GM12878 (cell line): ENCODE measurements at regions not wholly inside any gene's neighbourhood (a gene's known extent, or its start where the extent isn't known, plus 50 kb on each side); places are given as distances from the start of the nearest gene placed in this dataset.

Experiments
- ATAC-seq: fragments of 200-7000 bp; cut with Tn5 transposase; 3 replicates; pipeline ENCODE4 v1.9.1; 2020; ENCODE audit warnings: mild to moderate bottlenecking, moderate library complexity
- BruUV-seq: library from RNA; stranded (reverse); fragments of 400-500 nt; replicated peaks from 2 replicates; lab custom pipeline; 2021; lab: Mats Ljungman, UMichigan
- CTCF ChIA-PET: fragments of 300-600 bp; sonication (Branson Sonifier 250); formaldehyde crosslinking; extraction: SDS; loops from one replicate; lab custom pipeline; 2021; ENCODE audit warnings: inconsistent platforms; lab: Yijun Ruan, JAX
- POLR2A ChIA-PET: fragments of 350-600 bp; formaldehyde crosslinking; extraction: SDS; loops from one replicate; lab custom pipeline; 2021; ENCODE audit warnings: inconsistent platforms; lab: Charles Lee
- RAD21 ChIA-PET: fragments of 300-600 bp; sonication (Branson Sonifier 250); formaldehyde crosslinking; loops from one replicate; lab custom pipeline; 2023; ENCODE audit warnings: antibody characterized with exemption; ENCODE audit not compliant: unreplicated experiment; lab: Charles Lee
- SMC1A ChIA-PET: fragments of 300-600 bp; sonication (Branson Sonifier 250); formaldehyde crosslinking; loops from one replicate; lab custom pipeline; 2023; ENCODE audit not compliant: unreplicated experiment, uncharacterized antibody; lab: Charles Lee
- DNase-seq: peaks from one replicate; pipeline ENCODE4 v3.0.0-alpha.2; 2011; ENCODE audit warnings: low read depth, low spot score
- FAIRE-seq: peaks from 3 replicates; lab custom pipeline; 2011; peaks lifted over from hg19 to GRCh38; lab: Jason Lieb, UNC
- H2AFZ ChIP-seq: 2 replicates; pipeline ENCODE4 v1.6.0; 2011; ENCODE audit warnings: low read depth, low read length, control low read depth; ENCODE audit not compliant: control insufficient read depth
- H3K27ac ChIP-seq: 2 replicates; pipeline ENCODE4 v1.5.1; 2011; ENCODE audit warnings: control low read depth; ENCODE audit not compliant: control insufficient read depth, insufficient read depth
- H3K27me3 ChIP-seq, 2 experiments: replicated peaks in 1 of 2; 2 replicates each; pipeline versions ENCODE4 v1.6.0 to v1.6.1; 2011; ENCODE audit warnings: low read length in 1 of 2; ENCODE audit not compliant: control insufficient read depth in 2 of 2, insufficient read depth in 2 of 2
- H3K36me3 ChIP-seq, 2 experiments: 2 replicates each; pipeline ENCODE4 v1.5.1; 2011; ENCODE audit warnings: low read length in 1 of 2; ENCODE audit not compliant: control insufficient read depth in 2 of 2, insufficient read depth in 2 of 2
- H3K4me1 ChIP-seq: 2 replicates; pipeline ENCODE4 v1.6.1; 2011; ENCODE audit warnings: mild to moderate bottlenecking, low read length, moderate library complexity, mixed read lengths; ENCODE audit not compliant: control insufficient read depth, insufficient read depth
- H3K4me2 ChIP-seq: 2 replicates; pipeline ENCODE4 v1.6.0; 2011; ENCODE audit warnings: control low read depth; ENCODE audit not compliant: control insufficient read depth, insufficient read depth
- H3K4me3 ChIP-seq: fragments of 200-600 bp; sonication (generic); 2 replicates; pipeline ENCODE4 v1.5.1; 2016
- H3K79me2 ChIP-seq: 2 replicates; pipeline ENCODE4 v1.6.0; 2011; ENCODE audit warnings: low read length; ENCODE audit not compliant: control insufficient read depth, insufficient read depth
- H3K9ac ChIP-seq: 2 replicates; pipeline ENCODE4 v1.8.0; 2011; ENCODE audit warnings: low read length, control low read depth, mixed read lengths; ENCODE audit not compliant: control insufficient read depth, insufficient read depth
- H3K9me3 ChIP-seq: replicated peaks from 3 replicates; pipeline ENCODE4 v1.5.1; 2011; ENCODE audit warnings: mild to moderate bottlenecking, low read length; ENCODE audit not compliant: control insufficient read depth, insufficient read depth
- H4K20me1 ChIP-seq: 2 replicates; pipeline ENCODE4 v1.6.0; 2011; ENCODE audit not compliant: control insufficient read depth, insufficient read depth
- BCL11A ChIP-seq: IDR thresholded peaks from 2 replicates; pipeline ENCODE4 v1.6.1; 2011; ENCODE audit warnings: low read depth, low read length
- BRCA1 ChIP-seq: IDR thresholded peaks from 2 replicates; pipeline ENCODE4 v1.6.1; 2011; ENCODE audit warnings: low read depth, low read length, improper control_type of control experiment
- CHD2 ChIP-seq: IDR thresholded peaks from 2 replicates; pipeline ENCODE4 v1.6.1; 2011; ENCODE audit warnings: low read depth, low read length, improper control_type of control experiment, borderline replicate concordance
- EGR1 ChIP-seq, 2 experiments: IDR thresholded peaks; 1 replicate in 1 of 2; 2 replicates in 1 of 2; pipeline ENCODE4 v1.6.1; 2011 to 2012; ENCODE audit warnings: low read depth in 2 of 2, low read length in 2 of 2, borderline replicate concordance in 1 of 2, mild to moderate bottlenecking in 1 of 2, moderate library complexity in 1 of 2
- KDM1A ChIP-seq: fragments of 200-600 bp; sonication (generic); IDR thresholded peaks from 2 replicates; pipeline ENCODE4 v1.6.1; 2016; ENCODE audit warnings: borderline replicate concordance
- MTA3 ChIP-seq: IDR thresholded peaks from 2 replicates; pipeline ENCODE4 v1.6.1; 2012; ENCODE audit warnings: low read length, inconsistent platforms, borderline replicate concordance
- NFIC ChIP-seq: IDR thresholded peaks from 2 replicates; pipeline ENCODE4 v1.6.1; 2012; ENCODE audit warnings: low read depth, mild to moderate bottlenecking, inconsistent platforms, low read length, moderate library complexity
- RAD51 ChIP-seq: fragments of 450-650 bp; IDR thresholded peaks from 2 replicates; pipeline ENCODE4 v1.6.1; 2016; ENCODE audit warnings: moderate library complexity, mild to moderate bottlenecking, inconsistent platforms
- SMAD1 ChIP-seq: fragments of 450-650 bp; IDR thresholded peaks from 2 replicates; pipeline ENCODE4 v1.6.1; 2018; ENCODE audit warnings: mild to moderate bottlenecking, low read depth; ENCODE audit not compliant: partially characterized antibody
- SREBF1 ChIP-seq: IDR thresholded peaks from 2 replicates; pipeline ENCODE4 v1.6.1; 2012; ENCODE audit warnings: mild to moderate bottlenecking, low read length
- WGBS: methylation state at CpG from one replicate; pipeline ENCODE4 v1.1.6; 2016; ENCODE audit warnings: low lambda C conversion rate; ENCODE audit not compliant: insufficient replicate concordance, insufficient coverage; ENCODE audit errors: missing lambda C conversion rate; 5-methylcytosine and 5-hydroxymethylcytosine counted together
- in situ Hi-C: fragments of 300-500 bp; cut with MboI; formaldehyde crosslinking; loops from 9 replicates; pipeline ENCODE4 v1.14.3; 2018; ENCODE audit warnings: mixed read lengths
- intact Hi-C: fragments of 100-400 bp; cut with micrococcal nuclease; formaldehyde crosslinking; loops from one replicate; pipeline ENCODE4 v1.14.2; 2022; ENCODE audit not compliant: unreplicated experiment
- TF ChIP-seq, protein P1 (sequence below): IDR thresholded peaks from 2 replicates; pipeline ENCODE4 v1.6.1; 2012; ENCODE audit warnings: low read depth, low read length, improper control_type of control experiment
- TF ChIP-seq, protein P2 (sequence below): fragments of 150-350 bp; IDR thresholded peaks from 2 replicates; pipeline ENCODE4 v1.6.1; 2016; ENCODE audit warnings: low read depth, low read length

DNA sequence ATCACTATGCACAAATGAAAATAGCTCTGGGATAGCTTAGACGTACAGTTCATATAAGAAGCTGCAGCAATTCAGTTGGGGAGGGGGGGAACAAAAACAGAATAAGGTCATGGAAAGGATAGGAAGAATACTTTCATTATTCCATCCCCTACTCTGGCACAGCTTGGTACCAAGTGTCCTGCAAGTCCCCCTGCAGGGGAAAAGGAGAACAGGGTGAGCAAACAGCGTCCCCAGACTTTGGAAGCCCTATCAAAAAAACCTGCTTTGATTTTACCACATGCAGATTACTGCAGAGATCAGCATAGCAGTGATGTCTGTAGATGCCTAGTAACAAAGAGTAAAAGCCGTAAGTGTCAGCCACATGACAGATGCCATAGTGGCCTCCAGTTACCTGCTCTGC, 209.4 kb upstream of the NEIL3 start:
- DNase-seq (no peak), ATAC-seq (no peak), FAIRE-seq (no peak)
- POLR2A ChIA-PET: interaction anchor here (0.6 kb wide), 1 partner anchor 345 kb away, joined by 3 read pairs; no protein-coding TSS in a partner anchor
- SMC1A ChIA-PET: no interaction called here
- Histone ChIP-seq H2AFZ (no peak overlapping the region), H3K9me3 (no peaks in the 10 kb centered on the region), H3K4me1 (no peaks in the 10 kb centered on the region), H4K20me1 (no peaks in the 10 kb centered on the region), H3K79me2 (no peaks in the 10 kb centered on the region), H3K9ac (no peak overlapping the region), H3K4me2 (no peak overlapping the region), H3K27me3 (no peaks in the 10 kb centered on the region), H3K27ac (no peak overlapping the region), H3K36me3 (no peaks in the 10 kb centered on the region), H3K4me3 (no peak overlapping the region)
- WGBS: 22% methylated on average over 3 of the region's 3 CpGs
- intact Hi-C loops (no loop called here), in situ Hi-C loops (no loop called here)
- no TSS peak for BruUV-seq
- RAD21 ChIA-PET: no interaction called here
- CTCF ChIA-PET: no interaction called here
- TF ChIP-seq SREBF1 (no peak), EGR1 (IDR thresholded peaks at IDR 0.05; ENCODE audit: borderline replicate concordance in 1 of 2, low read depth in 2 of 2, low read length in 2 of 2) (no peak)

DNA sequence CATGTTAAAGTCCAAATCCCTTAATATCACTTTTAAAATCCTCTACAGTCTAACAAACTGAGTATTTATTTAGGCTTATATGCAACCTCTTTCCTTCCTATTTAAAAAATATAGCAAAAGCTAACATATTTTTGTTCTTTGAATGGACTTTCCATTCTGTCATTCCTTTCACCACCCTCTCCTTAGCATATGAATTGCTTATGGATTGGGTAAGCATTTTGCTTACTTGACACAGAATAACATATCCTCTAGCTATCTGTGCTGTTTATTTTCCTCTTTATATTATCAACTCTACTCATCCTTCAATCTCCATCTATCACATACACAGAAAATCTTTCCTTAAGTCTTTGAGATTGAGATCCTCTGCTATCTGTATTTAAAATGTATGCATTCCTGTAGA, 206.1 kb upstream of the NEIL3 start:
- ChIA-PET POLR2A (no interaction called here), CTCF (no interaction called here), SMC1A (interaction anchor here (0.7 kb wide), 1 partner anchor 9 kb away, joined by 3 read pairs; no protein-coding TSS in a partner anchor), RAD21 (no interaction called here)
- in situ Hi-C loops: no loop called here
- no peaks in the 10 kb centered on the region for H3K79me2 ChIP-seq
- no peaks in the 10 kb centered on the region for H3K36me3 ChIP-seq
- H3K27ac ChIP-seq: no peak overlapping the region
- H3K9me3 ChIP-seq: no peaks in the 10 kb centered on the region
- H3K4me1 ChIP-seq: no peaks in the 10 kb centered on the region
- H3K27me3 ChIP-seq: no peaks in the 10 kb centered on the region
- H3K9ac ChIP-seq: no peak overlapping the region
- no peak for TF ChIP-seq KDM1A
- no peak for TF ChIP-seq SMAD1
- no peak for TF ChIP-seq MTA3
- TF ChIP-seq NFIC: no peak
- no peak for TF ChIP-seq BCL11A
- TF ChIP-seq RAD51: no peak
- TF ChIP-seq, protein P1, sequence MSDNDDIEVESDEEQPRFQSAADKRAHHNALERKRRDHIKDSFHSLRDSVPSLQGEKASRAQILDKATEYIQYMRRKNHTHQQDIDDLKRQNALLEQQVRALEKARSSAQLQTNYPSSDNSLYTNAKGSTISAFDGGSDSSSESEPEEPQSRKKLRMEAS: no peak
- no peak for TF ChIP-seq CHD2
- TF ChIP-seq, protein P2, sequence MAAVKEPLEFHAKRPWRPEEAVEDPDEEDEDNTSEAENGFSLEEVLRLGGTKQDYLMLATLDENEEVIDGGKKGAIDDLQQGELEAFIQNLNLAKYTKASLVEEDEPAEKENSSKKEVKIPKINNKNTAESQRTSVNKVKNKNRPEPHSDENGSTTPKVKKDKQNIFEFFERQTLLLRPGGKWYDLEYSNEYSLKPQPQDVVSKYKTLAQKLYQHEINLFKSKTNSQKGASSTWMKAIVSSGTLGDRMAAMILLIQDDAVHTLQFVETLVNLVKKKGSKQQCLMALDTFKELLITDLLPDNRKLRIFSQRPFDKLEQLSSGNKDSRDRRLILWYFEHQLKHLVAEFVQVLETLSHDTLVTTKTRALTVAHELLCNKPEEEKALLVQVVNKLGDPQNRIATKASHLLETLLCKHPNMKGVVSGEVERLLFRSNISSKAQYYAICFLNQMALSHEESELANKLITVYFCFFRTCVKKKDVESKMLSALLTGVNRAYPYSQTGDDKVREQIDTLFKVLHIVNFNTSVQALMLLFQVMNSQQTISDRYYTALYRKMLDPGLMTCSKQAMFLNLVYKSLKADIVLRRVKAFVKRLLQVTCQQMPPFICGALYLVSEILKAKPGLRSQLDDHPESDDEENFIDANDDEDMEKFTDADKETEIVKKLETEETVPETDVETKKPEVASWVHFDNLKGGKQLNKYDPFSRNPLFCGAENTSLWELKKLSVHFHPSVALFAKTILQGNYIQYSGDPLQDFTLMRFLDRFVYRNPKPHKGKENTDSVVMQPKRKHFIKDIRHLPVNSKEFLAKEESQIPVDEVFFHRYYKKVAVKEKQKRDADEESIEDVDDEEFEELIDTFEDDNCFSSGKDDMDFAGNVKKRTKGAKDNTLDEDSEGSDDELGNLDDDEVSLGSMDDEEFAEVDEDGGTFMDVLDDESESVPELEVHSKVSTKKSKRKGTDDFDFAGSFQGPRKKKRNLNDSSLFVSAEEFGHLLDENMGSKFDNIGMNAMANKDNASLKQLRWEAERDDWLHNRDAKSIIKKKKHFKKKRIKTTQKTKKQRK: no peak
- TF ChIP-seq BRCA1: no peak
- H2AFZ ChIP-seq: no peak overlapping the region
- H3K4me3 ChIP-seq: no peak overlapping the region
- H3K4me2 ChIP-seq: no peak overlapping the region
- H4K20me1 ChIP-seq: no peaks in the 10 kb centered on the region
- intact Hi-C loops: no loop called here
- BruUV-seq: no TSS peak
- DNase-seq (no peak), FAIRE-seq (no peak), ATAC-seq (no peak)
